ENCODE measurements at regions not wholly inside any gene's neighbourhood (a gene's known extent, or its start where the extent isn't known, plus 50 kb on each side); places are given as distances from the start of the nearest gene placed in this dataset.

- no peak for TF ChIP-seq CTCF (IDR thresholded peaks at IDR 0.05; ENCODE audit: control extremely low read depth, extremely low read depth, low read depth, missing control alignments)
- CTCF ChIA-PET = no interaction called here
- DNase-seq (ENCODE audit: extremely low spot score) = no peak
- POLR2A ChIA-PET = no interaction called here
Measured at GRCh38 chr12:23028158-23028802, 403.3 kb downstream of the ETNK1 start.

GRCh38 chr12:23029185-23029584 lies 404.2 kb downstream of the ETNK1 start:
- no peak for DNase-seq (ENCODE audit: extremely low spot score)
- POLR2A ChIA-PET = no interaction called here
- CTCF ChIA-PET = no interaction called here
- TF ChIP-seq CTCF (IDR thresholded peaks at IDR 0.05; ENCODE audit: control extremely low read depth, extremely low read depth, low read depth, missing control alignments) = no peak

- TF ChIP-seq CTCF (IDR thresholded peaks at IDR 0.05; ENCODE audit: control extremely low read depth, extremely low read depth, low read depth, missing control alignments) = no peak
- DNase-seq (ENCODE audit: extremely low spot score) = no peak
- CTCF ChIA-PET = interaction anchor here (1.7 kb wide), 1 partner anchor 8 kb away, joined by 7 read pairs; no protein-coding TSS in a partner anchor
- POLR2A ChIA-PET = no interaction called here
Measured at GRCh38 chr12:23039834-23040233, 414.9 kb downstream of the ETNK1 start.

- ChIA-PET POLR2A (no interaction called here), CTCF (interaction anchor here (1.7 kb wide), 1 partner anchor 10 kb away, joined by 7 read pairs; no protein-coding TSS in a partner anchor)
- TF ChIP-seq CTCF (IDR thresholded peaks at IDR 0.05; ENCODE audit: control extremely low read depth, extremely low read depth, low read depth, missing control alignments) = no peak
- no peak for DNase-seq (ENCODE audit: extremely low spot score)
Measured at GRCh38 chr12:23041774-23042173, 416.8 kb downstream of the ETNK1 start.

- CTCF ChIA-PET = interaction anchor here (1.1 to 1.7 kb wide), 2 partner anchors 10 to 16 kb away, joined by 3 to 4 read pairs; no protein-coding TSS in a partner anchor
- POLR2A ChIA-PET = no interaction called here
- TF ChIP-seq CTCF (IDR thresholded peaks at IDR 0.05; ENCODE audit: control extremely low read depth, extremely low read depth, low read depth, missing control alignments) = no peak
- no peak for DNase-seq (ENCODE audit: extremely low spot score)
Measured at GRCh38 chr12:23043646-23044045, 418.7 kb downstream of the ETNK1 start.

GRCh38 chr12:23049180-23049579 lies 424.2 kb downstream of the ETNK1 start:
- POLR2A ChIA-PET = no interaction called here
- CTCF ChIA-PET = no interaction called here
- DNase-seq (ENCODE audit: extremely low spot score) = no peak
- no peak for TF ChIP-seq CTCF (IDR thresholded peaks at IDR 0.05; ENCODE audit: control extremely low read depth, extremely low read depth, low read depth, missing control alignments)

Data from GM10248 (cell line).